ENCODE measurements at regions not wholly inside any gene's neighbourhood (a gene's known extent, or its start where the extent isn't known, plus 50 kb on each side); places are given as distances from the start of the nearest gene placed in this dataset.
"Not testable (repeated sequence)": the region's sequence is repeated elsewhere in the genome, so short reads cannot be mapped to it uniquely, and the experiment has no call there.

GRCh38 chr14:106518054-106518943, 991.9 kb downstream of the TMEM121 start:
- POLR2A ChIA-PET = no interaction called here
- CTCF ChIA-PET = no interaction called here
- no peak overlapping the region for H3K4me2 ChIP-seq
- no peak overlapping the region for H3K4me3 ChIP-seq
- DNase-seq (ENCODE audit: low read depth in 1 of 2, low spot score in 1 of 2) = peak in 1 of 2 experiments; percentile 2
- ATAC-seq = no peak
- no peaks in the 10 kb centered on the region for H3K4me1 ChIP-seq
- TF ChIP-seq HEYL (CRISPR knock-in tag; IDR thresholded peaks at IDR 0.05) (no peak), ZFP36 (IDR thresholded peaks at IDR 0.05; ENCODE audit: borderline replicate concordance, partially characterized antibody) (no peak), ZNF302 (CRISPR knock-in tag; IDR thresholded peaks at IDR 0.05) (no peak), REST (IDR thresholded peaks at IDR 0.05) (no peak), ELK1 (IDR thresholded peaks at IDR 0.05; ENCODE audit: low read depth, low read length) (no peak), MAX (IDR thresholded peaks at IDR 0.05) (no peak), EHF (CRISPR knock-in tag; IDR thresholded peaks at IDR 0.05) (no peak), E2F6 (IDR thresholded peaks at IDR 0.05; ENCODE audit: borderline replicate concordance, low read depth) (no peak), CHD4 (IDR thresholded peaks at IDR 0.05; ENCODE audit: borderline replicate concordance) (no peak)
- WGBS (ENCODE audit: missing lambda C conversion rate) = 1% methylated on average over 6 of the region's 11 CpGs
- H3K9me3 ChIP-seq = no peaks in the 10 kb centered on the region
- no peak overlapping the region for H3K27ac ChIP-seq
- FAIRE-seq = no peak

- CTCF ChIA-PET; H3K27ac ChIP-seq; FAIRE-seq; H3K9me3 ChIP-seq; H3K4me1 ChIP-seq; DNase-seq (ENCODE audit: low read depth in 1 of 2, low spot score in 1 of 2); H3K4me3 ChIP-seq; ATAC-seq; POLR2A ChIA-PET; H3K4me2 ChIP-seq: not testable (repeated sequence)
- 0% methylated on average over 1 of the region's 1 CpG for WGBS (ENCODE audit: missing lambda C conversion rate)
These were observed 995.7 kb downstream of the TMEM121 start for GRCh38 chr14:106522118-106522517.

- Histone ChIP-seq H3K4me3 (no peak overlapping the region), H3K4me1 (no peaks in the 10 kb centered on the region), H3K27ac (no peak overlapping the region), H3K9me3 (no peaks in the 10 kb centered on the region), H3K4me2 (no peak overlapping the region)
- ChIA-PET CTCF (no interaction called here), POLR2A (no interaction called here)
- ATAC-seq (no peak), FAIRE-seq (no peak), DNase-seq (ENCODE audit: low read depth in 1 of 2, low spot score in 1 of 2) (no peak)
- 4% methylated on average over 2 of the region's 2 CpGs for WGBS (ENCODE audit: missing lambda C conversion rate)
- TF ChIP-seq ZSCAN20 (CRISPR knock-in tag; IDR thresholded peaks at IDR 0.05) = no peak
These were observed 996.6 kb downstream of the TMEM121 start for GRCh38 chr14:106522990-106523389.

- Histone ChIP-seq H3K4me2 (no peak overlapping the region), H3K4me1 (no peaks in the 10 kb centered on the region), H3K9me3 (no peaks in the 10 kb centered on the region), H3K4me3 (no peak overlapping the region), H3K27ac (no peak overlapping the region)
- no peak for FAIRE-seq
- ChIA-PET CTCF (interaction anchor here (1.5 kb wide), 1 partner anchor 26 kb away, joined by 3 read pairs; no protein-coding TSS in a partner anchor), POLR2A (no interaction called here)
- no peak for DNase-seq (ENCODE audit: low read depth in 1 of 2, low spot score in 1 of 2)
- 2% methylated on average over 2 of the region's 2 CpGs for WGBS (ENCODE audit: missing lambda C conversion rate)
- peak; percentile 56 for TF ChIP-seq ZFP36 (IDR thresholded peaks at IDR 0.05; ENCODE audit: borderline replicate concordance, partially characterized antibody)
- TF ChIP-seq HES2 (IDR thresholded peaks at IDR 0.05) = no peak
- TF ChIP-seq EHMT2 (IDR thresholded peaks at IDR 0.05; ENCODE audit: low read depth) = no peak
- ATAC-seq = no peak
These were observed 1002.3 kb downstream of the TMEM121 start for GRCh38 chr14:106528717-106529116.
